AG09319 (cell line): ENCODE measurements at regions not wholly inside any gene's neighbourhood (a gene's known extent, or its start where the extent isn't known, plus 50 kb on each side); places are given as distances from the start of the nearest gene placed in this dataset.

Source experiments
- DNase-seq: peaks from one replicate; pipeline ENCODE4 v3.0.0-alpha.2; 2010; ENCODE audit warnings: low read depth; ENCODE audit errors: extremely low read depth
- TF ChIP-seq, protein P1 (sequence below): IDR thresholded peaks from 2 replicates; pipeline ENCODE4 v1.5.1; 2011; ENCODE audit warnings: low read depth, mild to moderate bottlenecking, inconsistent platforms, low read length, moderate library complexity

DNA sequence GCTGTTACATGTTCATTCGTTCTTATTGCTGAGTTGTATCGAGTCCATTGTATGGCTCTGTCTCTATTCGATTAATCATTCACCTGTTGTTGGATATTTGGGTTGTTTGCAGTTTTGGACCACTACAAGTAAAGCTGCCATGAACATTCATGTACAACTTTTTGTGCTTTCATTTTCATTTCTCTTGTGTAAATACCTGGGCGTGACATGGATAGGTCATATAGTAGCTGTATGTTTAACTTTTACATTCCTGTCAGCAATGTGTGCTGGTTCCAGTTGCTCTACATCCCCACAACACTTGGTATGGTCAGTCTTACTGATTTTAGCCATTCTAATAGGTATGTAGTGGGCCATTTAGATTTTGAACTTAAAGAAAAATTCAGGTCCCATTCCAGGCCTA, 194.2 kb upstream of the PLET1 start:
- no peak for DNase-seq
- TF ChIP-seq, protein P1, sequence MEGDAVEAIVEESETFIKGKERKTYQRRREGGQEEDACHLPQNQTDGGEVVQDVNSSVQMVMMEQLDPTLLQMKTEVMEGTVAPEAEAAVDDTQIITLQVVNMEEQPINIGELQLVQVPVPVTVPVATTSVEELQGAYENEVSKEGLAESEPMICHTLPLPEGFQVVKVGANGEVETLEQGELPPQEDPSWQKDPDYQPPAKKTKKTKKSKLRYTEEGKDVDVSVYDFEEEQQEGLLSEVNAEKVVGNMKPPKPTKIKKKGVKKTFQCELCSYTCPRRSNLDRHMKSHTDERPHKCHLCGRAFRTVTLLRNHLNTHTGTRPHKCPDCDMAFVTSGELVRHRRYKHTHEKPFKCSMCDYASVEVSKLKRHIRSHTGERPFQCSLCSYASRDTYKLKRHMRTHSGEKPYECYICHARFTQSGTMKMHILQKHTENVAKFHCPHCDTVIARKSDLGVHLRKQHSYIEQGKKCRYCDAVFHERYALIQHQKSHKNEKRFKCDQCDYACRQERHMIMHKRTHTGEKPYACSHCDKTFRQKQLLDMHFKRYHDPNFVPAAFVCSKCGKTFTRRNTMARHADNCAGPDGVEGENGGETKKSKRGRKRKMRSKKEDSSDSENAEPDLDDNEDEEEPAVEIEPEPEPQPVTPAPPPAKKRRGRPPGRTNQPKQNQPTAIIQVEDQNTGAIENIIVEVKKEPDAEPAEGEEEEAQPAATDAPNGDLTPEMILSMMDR: no peak

DNA sequence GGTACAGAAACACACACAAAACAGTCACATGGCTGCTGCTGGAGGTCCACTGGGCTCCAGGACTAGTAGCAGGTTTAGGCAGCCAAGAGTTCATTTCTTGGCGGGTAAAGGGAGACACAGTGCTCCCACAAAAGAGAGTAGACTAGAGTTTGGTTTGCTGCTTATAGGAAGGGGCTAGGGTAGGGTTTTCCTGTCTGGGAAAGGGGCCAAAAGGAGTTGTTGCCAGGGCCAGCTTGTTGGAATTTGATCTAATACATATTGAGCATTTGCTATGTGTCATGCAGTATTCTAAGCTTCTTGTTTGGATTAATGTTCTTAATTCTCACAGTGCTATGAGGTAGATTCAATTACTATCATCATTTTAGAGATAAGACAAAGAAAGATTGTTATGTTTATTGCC, 195.1 kb upstream of the PLET1 start:
- no peak for DNase-seq
- TF ChIP-seq, protein P1: no peak

DNA sequence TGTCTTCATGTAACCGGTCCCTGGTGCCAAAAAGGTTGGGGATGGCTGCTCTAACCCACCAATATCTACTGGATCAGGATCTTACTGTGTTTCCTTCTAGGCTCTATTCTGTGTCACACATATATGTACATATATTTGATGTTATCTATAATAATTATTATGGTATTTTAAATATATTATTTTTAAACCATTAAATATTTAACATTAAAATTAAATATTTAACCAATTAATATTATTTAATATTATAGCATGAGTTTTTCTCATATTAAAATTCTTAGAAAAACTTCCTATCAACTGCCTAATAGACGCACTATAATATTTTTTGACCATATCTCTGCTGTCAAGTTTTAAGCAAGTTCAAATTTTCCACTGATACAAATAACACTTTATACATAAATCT, 196.9 kb upstream of the PLET1 start:
- TF ChIP-seq, protein P1: no peak
- no peak for DNase-seq

DNA sequence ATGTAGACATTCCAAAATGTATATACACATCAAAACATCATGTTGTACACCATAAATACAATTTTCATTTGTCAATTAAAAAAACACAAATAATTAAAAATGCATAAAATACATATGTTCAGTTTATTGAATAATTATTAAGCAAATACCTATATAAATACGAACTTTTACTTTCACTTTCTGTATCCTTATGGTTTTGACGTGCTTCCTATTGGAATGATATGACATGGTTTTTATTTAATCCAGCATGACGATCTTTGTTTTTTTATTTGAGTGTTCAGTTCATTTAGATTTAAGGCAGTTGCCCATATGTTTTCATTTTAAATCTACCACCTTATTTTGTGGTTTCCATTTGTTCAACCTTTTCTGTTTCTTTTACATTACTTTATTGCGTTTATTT, 198.3 kb upstream of the PLET1 start:
- no peak for DNase-seq
- TF ChIP-seq, protein P1: no peak

DNA sequence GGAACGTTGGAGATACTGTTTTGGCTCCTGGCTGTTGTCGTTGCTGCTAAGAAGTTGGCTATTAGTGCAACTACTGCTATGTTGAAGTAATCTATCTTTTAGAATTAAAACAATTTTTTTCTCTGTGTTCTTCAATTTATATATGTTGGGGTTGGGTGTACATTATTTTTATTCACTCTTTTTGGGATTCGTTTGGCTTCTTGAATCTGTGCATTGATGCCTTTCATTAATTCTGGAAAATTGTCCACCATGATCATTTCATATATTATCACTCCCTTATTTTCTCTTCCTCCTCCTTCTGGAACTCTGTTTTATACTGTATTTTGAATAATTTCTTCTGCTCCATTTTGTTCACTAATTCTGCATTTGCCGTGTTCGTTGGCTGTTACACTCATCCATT, 199.5 kb upstream of the PLET1 start:
- DNase-seq: no peak
- TF ChIP-seq, protein P1: no peak

DNA sequence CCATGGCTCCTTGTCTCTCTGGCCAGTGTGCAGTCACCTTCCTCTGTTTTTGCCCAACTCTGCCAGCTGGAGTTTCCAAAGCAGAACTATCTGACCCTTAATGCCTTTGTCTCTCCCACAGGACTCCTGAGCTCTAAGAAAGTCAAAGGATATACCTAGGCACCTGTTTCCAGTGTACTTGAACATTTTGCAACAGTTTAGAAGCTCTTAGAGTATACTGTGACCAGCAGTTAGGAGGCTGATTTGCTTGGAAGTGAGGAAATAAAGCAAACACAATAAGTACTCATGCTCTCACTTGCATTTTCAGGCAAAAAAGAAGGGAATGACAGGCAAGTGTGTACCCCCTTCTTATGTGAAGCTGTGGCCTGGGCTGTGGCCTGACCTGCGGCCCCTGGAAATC, 204.3 kb upstream of the PLET1 start:
- TF ChIP-seq, protein P1: no peak
- DNase-seq: no peak

DNA sequence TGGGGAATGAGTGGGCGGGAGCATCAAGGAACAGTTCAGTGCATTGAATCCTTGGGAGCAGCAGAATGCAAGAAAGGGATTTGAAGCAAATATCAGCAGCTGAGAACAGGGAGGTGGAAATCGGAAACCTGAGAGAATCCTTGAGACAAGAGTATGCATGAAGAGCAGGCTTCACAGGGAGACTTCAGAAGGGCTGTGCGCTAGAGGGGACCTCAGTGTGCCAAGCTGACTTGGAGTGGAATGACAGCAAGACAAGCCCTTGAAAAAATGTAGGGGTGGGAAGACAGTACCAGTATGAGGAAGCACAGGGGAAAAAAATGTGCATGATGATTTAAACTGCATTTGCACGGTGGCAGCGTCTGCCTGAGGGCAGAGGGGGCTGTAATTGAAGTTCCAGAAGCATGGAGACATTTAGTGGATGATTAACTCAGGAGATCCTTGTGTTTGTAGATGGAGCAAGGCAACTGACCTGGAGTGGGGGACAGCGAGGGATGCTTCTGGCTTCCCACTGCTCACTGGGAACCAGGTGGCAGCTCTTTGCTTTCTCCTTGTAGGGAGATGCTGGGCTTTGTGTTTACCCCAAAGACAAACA, 204.9 kb upstream of the PLET1 start:
- DNase-seq: no peak
- TF ChIP-seq, protein P1: no peak
